Keratinocyte (primary cell): ENCODE measurements at regions not wholly inside any gene's neighbourhood (a gene's known extent, or its start where the extent isn't known, plus 50 kb on each side); places are given as distances from the start of the nearest gene placed in this dataset.

Experiments
- DNase-seq: peaks from one replicate; pipeline ENCODE4 v3.0.0-alpha.2; 2011; ENCODE audit warnings: low read depth, missing footprints, low spot score
- FAIRE-seq: peaks from 2 replicates; lab custom pipeline; 2011; peaks lifted over from hg19 to GRCh38; lab: Jason Lieb, UNC
- H2AFZ ChIP-seq: 2 replicates; pipeline ENCODE4 v1.6.0; 2012; ENCODE audit warnings: low read length, control low read depth, inconsistent platforms; ENCODE audit not compliant: control insufficient read depth
- H3K27ac ChIP-seq: 2 replicates; pipeline ENCODE4 v1.5.1; 2011; ENCODE audit warnings: low read length; ENCODE audit not compliant: control insufficient read depth, insufficient read depth
- H3K27me3 ChIP-seq: 3 replicates; pipeline ENCODE4 v1.6.0; 2011; ENCODE audit warnings: low read length; ENCODE audit not compliant: control insufficient read depth, insufficient read depth; ENCODE audit errors: extremely low read depth
- H3K36me3 ChIP-seq, 2 experiments: 2 replicates in 1 of 2; 3 replicates in 1 of 2; pipeline ENCODE4 v1.5.1; 2011; ENCODE audit warnings: low read length in 2 of 2, mild to moderate bottlenecking in 1 of 2; ENCODE audit not compliant: control insufficient read depth in 2 of 2, insufficient read depth in 2 of 2; ENCODE audit errors: extremely low read depth in 1 of 2
- H3K4me1 ChIP-seq: 3 replicates; pipeline ENCODE4 v1.5.1; 2011; ENCODE audit warnings: low read length; ENCODE audit not compliant: control insufficient read depth, insufficient read depth; ENCODE audit errors: extremely low read depth
- H3K4me2 ChIP-seq: 3 replicates; pipeline ENCODE4 v1.6.0; 2011; ENCODE audit warnings: low read depth, low read length; ENCODE audit not compliant: control insufficient read depth, insufficient read depth; ENCODE audit errors: extremely low read depth
- H3K4me3 ChIP-seq, 3 experiments: fragments of 200-600 bp in 1 of 3; sonication (generic) in 1 of 3; 2 replicates in 2 of 3; 3 replicates in 1 of 3; pipeline ENCODE4 v1.5.1; 2011 to 2016; ENCODE audit warnings: low read length in 3 of 3, mild to moderate bottlenecking in 3 of 3, control low read depth in 2 of 3, inconsistent platforms in 1 of 3, low read depth in 1 of 3, mixed read lengths in 1 of 3, mixed run types in 1 of 3, moderate library complexity in 1 of 3; ENCODE audit not compliant: control insufficient read depth in 2 of 3, insufficient read depth in 2 of 3; ENCODE audit errors: extremely low read depth in 1 of 3
- H3K79me2 ChIP-seq: 2 replicates; pipeline ENCODE4 v1.6.0; 2012; ENCODE audit warnings: low read length; ENCODE audit not compliant: control insufficient read depth, insufficient read depth
- H3K9ac ChIP-seq: 3 replicates; pipeline ENCODE4 v1.6.0; 2011; ENCODE audit warnings: low read length; ENCODE audit not compliant: control insufficient read depth, insufficient read depth; ENCODE audit errors: extremely low read depth
- H3K9me1 ChIP-seq: 3 replicates; pipeline ENCODE4 v1.6.0; 2011; ENCODE audit warnings: low read length; ENCODE audit not compliant: control insufficient read depth, insufficient read depth; ENCODE audit errors: extremely low read depth
- H3K9me3 ChIP-seq: 2 replicates; pipeline ENCODE4 v1.5.1; 2012; ENCODE audit warnings: low read depth, low read length; ENCODE audit not compliant: control insufficient read depth
- H4K20me1 ChIP-seq: 3 replicates; pipeline ENCODE4 v1.6.0; 2011; ENCODE audit warnings: low read length; ENCODE audit not compliant: control insufficient read depth, insufficient read depth; ENCODE audit errors: extremely low read depth
- EZH2 ChIP-seq: IDR thresholded peaks from one replicate; pipeline ENCODE4 v1.6.1; 2012; ENCODE audit warnings: inconsistent platforms, mild to moderate bottlenecking, low read length, moderate library complexity
- dilution Hi-C: fragments of 300-500 bp; cut with MboI; formaldehyde crosslinking; loops from one replicate; pipeline ENCODE4 v1.7.0; 2020; ENCODE audit warnings: low sequenced_read_pairs; ENCODE audit not compliant: extremely low pct_ligation_motif_present
- TF ChIP-seq, protein P1 (sequence below), 3 experiments: IDR thresholded peaks in 1 of 3; conservative IDR thresholded peaks in 1 of 3; optimal IDR thresholded peaks in 1 of 3; 2 replicates in 2 of 3; 3 replicates in 1 of 3; pipeline versions ENCODE3 to v1.5.1; 2011; ENCODE audit warnings: low read length in 3 of 3, mild to moderate bottlenecking in 3 of 3, moderate library complexity in 2 of 3, control low read depth in 1 of 3, inconsistent platforms in 1 of 3; ENCODE audit not compliant: insufficient read depth in 2 of 3; ENCODE audit errors: extremely low read depth in 1 of 3

DNA sequence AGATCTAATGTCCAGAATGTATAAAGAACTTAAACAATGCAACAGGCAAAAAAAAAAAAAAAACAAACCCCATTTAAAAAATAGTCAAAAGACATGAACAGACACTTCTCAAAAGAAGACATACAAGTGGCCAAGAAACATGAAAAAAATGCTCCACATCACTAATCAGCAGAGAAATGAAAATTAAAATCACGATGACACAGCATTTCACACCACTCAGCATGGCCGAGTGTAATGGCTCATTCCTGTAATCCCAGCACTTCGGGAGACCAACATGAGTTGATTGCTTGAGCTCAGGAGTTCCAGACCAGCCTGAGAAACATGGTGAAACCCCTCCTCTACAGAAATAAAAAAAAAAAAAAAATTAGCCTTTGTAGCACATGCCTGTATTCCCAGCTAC, 701.4 kb upstream of the NRSN1 start:
- DNase-seq = no peak
- Histone ChIP-seq H3K79me2 (no peaks in the 10 kb centered on the region), H3K4me2 (no peak overlapping the region), H3K36me3 (no peaks in the 10 kb centered on the region), H3K9ac (no peak overlapping the region), H3K4me1 (peaks cover 20% of the 10 kb centered on the region), H3K4me3 (no peak overlapping the region), H3K9me1 (no peaks in the 10 kb centered on the region), H4K20me1 (no peaks in the 10 kb centered on the region), H3K27ac (no peak overlapping the region), H2AFZ (no peak overlapping the region), H3K9me3 (no peaks in the 10 kb centered on the region), H3K27me3 (no peaks in the 10 kb centered on the region)
- FAIRE-seq = no peak
- dilution Hi-C loops = no loop called here
- no peak for TF ChIP-seq EZH2
- TF ChIP-seq, protein P1, sequence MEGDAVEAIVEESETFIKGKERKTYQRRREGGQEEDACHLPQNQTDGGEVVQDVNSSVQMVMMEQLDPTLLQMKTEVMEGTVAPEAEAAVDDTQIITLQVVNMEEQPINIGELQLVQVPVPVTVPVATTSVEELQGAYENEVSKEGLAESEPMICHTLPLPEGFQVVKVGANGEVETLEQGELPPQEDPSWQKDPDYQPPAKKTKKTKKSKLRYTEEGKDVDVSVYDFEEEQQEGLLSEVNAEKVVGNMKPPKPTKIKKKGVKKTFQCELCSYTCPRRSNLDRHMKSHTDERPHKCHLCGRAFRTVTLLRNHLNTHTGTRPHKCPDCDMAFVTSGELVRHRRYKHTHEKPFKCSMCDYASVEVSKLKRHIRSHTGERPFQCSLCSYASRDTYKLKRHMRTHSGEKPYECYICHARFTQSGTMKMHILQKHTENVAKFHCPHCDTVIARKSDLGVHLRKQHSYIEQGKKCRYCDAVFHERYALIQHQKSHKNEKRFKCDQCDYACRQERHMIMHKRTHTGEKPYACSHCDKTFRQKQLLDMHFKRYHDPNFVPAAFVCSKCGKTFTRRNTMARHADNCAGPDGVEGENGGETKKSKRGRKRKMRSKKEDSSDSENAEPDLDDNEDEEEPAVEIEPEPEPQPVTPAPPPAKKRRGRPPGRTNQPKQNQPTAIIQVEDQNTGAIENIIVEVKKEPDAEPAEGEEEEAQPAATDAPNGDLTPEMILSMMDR (optimal IDR thresholded peaks at IDR 0.05 in 1 of 3, IDR thresholded peaks at IDR 0.05 in 1 of 3, conservative IDR thresholded peaks at IDR 0.05 in 1 of 3; ENCODE audit: extremely low read depth in 1 of 3, insufficient read depth in 2 of 3, low read length in 3 of 3) = no peak

DNA sequence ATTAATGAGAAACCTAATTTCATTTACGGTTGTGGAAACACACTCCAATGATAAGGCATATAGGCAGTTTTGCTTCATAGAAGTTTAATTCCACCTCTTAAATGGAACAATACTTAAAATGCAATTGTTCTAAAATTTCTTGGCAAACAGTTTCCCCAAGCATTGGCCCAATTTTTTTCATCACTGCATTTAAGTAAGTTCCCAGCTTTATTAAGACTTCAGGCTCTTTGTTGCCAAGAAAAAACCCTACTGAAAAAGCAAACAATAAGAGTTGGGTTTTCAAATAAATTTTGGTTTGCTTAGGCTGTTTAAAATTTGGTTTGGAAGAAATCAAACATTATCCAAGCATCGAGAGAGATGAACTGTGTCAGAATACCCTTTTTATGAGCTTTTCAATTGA, 690.9 kb upstream of the NRSN1 start:
- no peaks in the 10 kb centered on the region for H4K20me1 ChIP-seq
- FAIRE-seq (no peak), DNase-seq (no peak)
- H3K27ac ChIP-seq = no peak overlapping the region
- H3K9me1 ChIP-seq = no peaks in the 10 kb centered on the region
- dilution Hi-C loops = no loop called here
- TF ChIP-seq, protein P1 (optimal IDR thresholded peaks at IDR 0.05 in 1 of 3, IDR thresholded peaks at IDR 0.05 in 1 of 3, conservative IDR thresholded peaks at IDR 0.05 in 1 of 3; ENCODE audit: extremely low read depth in 1 of 3, insufficient read depth in 2 of 3, low read length in 3 of 3) = no peak
- TF ChIP-seq EZH2 = no peak
- no peak overlapping the region for H3K4me3 ChIP-seq
- H3K79me2 ChIP-seq = no peaks in the 10 kb centered on the region
- no peaks in the 10 kb centered on the region for H3K4me1 ChIP-seq
- H3K9me3 ChIP-seq = no peaks in the 10 kb centered on the region
- no peaks in the 10 kb centered on the region for H3K27me3 ChIP-seq
- H3K36me3 ChIP-seq = no peaks in the 10 kb centered on the region
- no peak overlapping the region for H3K9ac ChIP-seq
- no peak overlapping the region for H3K4me2 ChIP-seq
- no peak overlapping the region for H2AFZ ChIP-seq
